ENCODE measurements at regions not wholly inside any gene's neighbourhood (a gene's known extent, or its start where the extent isn't known, plus 50 kb on each side); places are given as distances from the start of the nearest gene placed in this dataset.

- H3K36me3 Mint-ChIP-seq (ENCODE audit: low read depth), result no peaks in the 10 kb centered on the region
- H3K27me3 Mint-ChIP-seq, result no peaks in the 10 kb centered on the region
- no peak for DNase-seq
- no peaks in the 10 kb centered on the region for H3K9me3 Mint-ChIP-seq
- ChIA-PET CTCF (no interaction called here), POLR2A (no interaction called here)
- H3K27ac Mint-ChIP-seq, result no peak overlapping the region
- no peak overlapping the region for H3K4me3 Mint-ChIP-seq
- H3K4me1 Mint-ChIP-seq, result no peaks in the 10 kb centered on the region
Measured at GRCh38 chr1:79371802-79372201, 365.3 kb upstream of the ADGRL4 start.

- Mint-ChIP-seq H3K27ac (no peak overlapping the region), H3K27me3 (no peaks in the 10 kb centered on the region), H3K9me3 (no peaks in the 10 kb centered on the region), H3K4me3 (no peak overlapping the region), H3K36me3 (ENCODE audit: low read depth) (no peaks in the 10 kb centered on the region), H3K4me1 (no peaks in the 10 kb centered on the region)
- ChIA-PET CTCF (no interaction called here), POLR2A (no interaction called here)
- DNase-seq, result no peak
Measured at GRCh38 chr1:79369091-79369490, 362.6 kb upstream of the ADGRL4 start.

GRCh38 chr1:79364896-79365295, 358.4 kb upstream of the ADGRL4 start:
- no peaks in the 10 kb centered on the region for H3K27me3 Mint-ChIP-seq
- no peak for DNase-seq
- H3K27ac Mint-ChIP-seq, result no peak overlapping the region
- H3K36me3 Mint-ChIP-seq (ENCODE audit: low read depth), result no peaks in the 10 kb centered on the region
- POLR2A ChIA-PET, result no interaction called here
- H3K4me1 Mint-ChIP-seq, result no peaks in the 10 kb centered on the region
- CTCF ChIA-PET, result no interaction called here
- H3K9me3 Mint-ChIP-seq, result no peaks in the 10 kb centered on the region
- H3K4me3 Mint-ChIP-seq, result no peak overlapping the region

GRCh38 chr1:79363430-79363829, 356.9 kb upstream of the ADGRL4 start:
- no peaks in the 10 kb centered on the region for H3K9me3 Mint-ChIP-seq
- no peaks in the 10 kb centered on the region for H3K4me1 Mint-ChIP-seq
- ChIA-PET POLR2A (no interaction called here), CTCF (no interaction called here)
- no peak overlapping the region for H3K4me3 Mint-ChIP-seq
- H3K36me3 Mint-ChIP-seq (ENCODE audit: low read depth), result no peaks in the 10 kb centered on the region
- no peaks in the 10 kb centered on the region for H3K27me3 Mint-ChIP-seq
- no peak for DNase-seq
- H3K27ac Mint-ChIP-seq, result no peak overlapping the region

- no peaks in the 10 kb centered on the region for H3K27me3 Mint-ChIP-seq
- H3K27ac Mint-ChIP-seq, result no peak overlapping the region
- no peak for DNase-seq
- ChIA-PET POLR2A (no interaction called here), CTCF (no interaction called here)
- no peaks in the 10 kb centered on the region for H3K36me3 Mint-ChIP-seq (ENCODE audit: low read depth)
- no peak overlapping the region for H3K4me3 Mint-ChIP-seq
- H3K4me1 Mint-ChIP-seq, result no peaks in the 10 kb centered on the region
- H3K9me3 Mint-ChIP-seq, result no peaks in the 10 kb centered on the region
Measured at GRCh38 chr1:79362470-79362869, 355.9 kb upstream of the ADGRL4 start.

- DNase-seq, result no peak
- ChIA-PET POLR2A (no interaction called here), CTCF (interaction anchor here (4.3 kb wide), 1 partner anchor 515 kb away, joined by 18 read pairs; no protein-coding TSS in a partner anchor)
- Mint-ChIP-seq H3K27ac (no peak overlapping the region), H3K9me3 (no peaks in the 10 kb centered on the region), H3K4me1 (no peaks in the 10 kb centered on the region), H3K4me3 (no peak overlapping the region), H3K27me3 (no peaks in the 10 kb centered on the region), H3K36me3 (ENCODE audit: low read depth) (no peaks in the 10 kb centered on the region)
Measured at GRCh38 chr1:79355090-79355489, 348.6 kb upstream of the ADGRL4 start.

- ChIA-PET CTCF (interaction anchor here (1.0 to 4.3 kb wide), 2 partner anchors 513 to 736 kb away, joined by 3 to 18 read pairs; no protein-coding TSS in a partner anchor), POLR2A (no interaction called here)
- H3K36me3 Mint-ChIP-seq (ENCODE audit: low read depth), result no peaks in the 10 kb centered on the region
- no peaks in the 10 kb centered on the region for H3K9me3 Mint-ChIP-seq
- no peak overlapping the region for H3K27ac Mint-ChIP-seq
- H3K4me3 Mint-ChIP-seq, result no peak overlapping the region
- no peak for DNase-seq
- no peaks in the 10 kb centered on the region for H3K27me3 Mint-ChIP-seq
- H3K4me1 Mint-ChIP-seq, result no peaks in the 10 kb centered on the region
Measured at GRCh38 chr1:79353224-79353623, 346.7 kb upstream of the ADGRL4 start.

- Mint-ChIP-seq H3K27ac (no peak overlapping the region), H3K4me1 (no peaks in the 10 kb centered on the region), H3K36me3 (ENCODE audit: low read depth) (no peaks in the 10 kb centered on the region), H3K9me3 (peaks cover 2% of the 10 kb centered on the region), H3K27me3 (no peaks in the 10 kb centered on the region), H3K4me3 (no peak overlapping the region)
- ChIA-PET POLR2A (no interaction called here), CTCF (no interaction called here)
- no peak for DNase-seq
Measured at GRCh38 chr1:79326875-79327274, 320.3 kb upstream of the ADGRL4 start.

- Mint-ChIP-seq H3K36me3 (ENCODE audit: low read depth) (no peaks in the 10 kb centered on the region), H3K27me3 (no peaks in the 10 kb centered on the region), H3K4me1 (no peaks in the 10 kb centered on the region), H3K9me3 (peaks cover 2% of the 10 kb centered on the region), H3K27ac (no peak overlapping the region), H3K4me3 (no peak overlapping the region)
- no peak for DNase-seq
- CTCF ChIA-PET, result no interaction called here
- POLR2A ChIA-PET, result no interaction called here
Measured at GRCh38 chr1:79325705-79326104, 319.2 kb upstream of the ADGRL4 start.

- no peak overlapping the region for H3K4me3 Mint-ChIP-seq
- peaks cover 2% of the 10 kb centered on the region for H3K9me3 Mint-ChIP-seq
- no peak overlapping the region for H3K27ac Mint-ChIP-seq
- DNase-seq, result no peak
- no peaks in the 10 kb centered on the region for H3K4me1 Mint-ChIP-seq
- no peaks in the 10 kb centered on the region for H3K36me3 Mint-ChIP-seq (ENCODE audit: low read depth)
- ChIA-PET CTCF (no interaction called here), POLR2A (no interaction called here)
- H3K27me3 Mint-ChIP-seq, result no peaks in the 10 kb centered on the region
Measured at GRCh38 chr1:79325126-79325525, 318.6 kb upstream of the ADGRL4 start.

- H3K36me3 Mint-ChIP-seq (ENCODE audit: low read depth), result no peaks in the 10 kb centered on the region
- ChIA-PET POLR2A (no interaction called here), CTCF (no interaction called here)
- H3K27ac Mint-ChIP-seq, result no peak overlapping the region
- H3K27me3 Mint-ChIP-seq, result no peaks in the 10 kb centered on the region
- H3K4me3 Mint-ChIP-seq, result no peak overlapping the region
- H3K4me1 Mint-ChIP-seq, result no peaks in the 10 kb centered on the region
- peaks cover 2% of the 10 kb centered on the region for H3K9me3 Mint-ChIP-seq
- DNase-seq, result no peak
Measured at GRCh38 chr1:79323239-79324025, 316.9 kb upstream of the ADGRL4 start.

- Mint-ChIP-seq H3K4me1 (no peaks in the 10 kb centered on the region), H3K4me3 (no peak overlapping the region), H3K27me3 (no peaks in the 10 kb centered on the region), H3K9me3 (peaks cover 2% of the 10 kb centered on the region), H3K36me3 (ENCODE audit: low read depth) (no peaks in the 10 kb centered on the region), H3K27ac (no peak overlapping the region)
- ChIA-PET CTCF (no interaction called here), POLR2A (no interaction called here)
- DNase-seq, result no peak
Measured at GRCh38 chr1:79322511-79323027, 316.0 kb upstream of the ADGRL4 start.

- Mint-ChIP-seq H3K36me3 (ENCODE audit: low read depth) (no peaks in the 10 kb centered on the region), H3K27me3 (no peaks in the 10 kb centered on the region), H3K4me1 (no peaks in the 10 kb centered on the region), H3K9me3 (no peaks in the 10 kb centered on the region), H3K27ac (no peak overlapping the region), H3K4me3 (no peak overlapping the region)
- ChIA-PET POLR2A (no interaction called here), CTCF (no interaction called here)
- DNase-seq, result no peak
Measured at GRCh38 chr1:79312438-79312837, 305.9 kb upstream of the ADGRL4 start.

- H3K9me3 Mint-ChIP-seq, result no peaks in the 10 kb centered on the region
- no peaks in the 10 kb centered on the region for H3K27me3 Mint-ChIP-seq
- DNase-seq, result no peak
- ChIA-PET CTCF (no interaction called here), POLR2A (no interaction called here)
- H3K4me3 Mint-ChIP-seq, result no peak overlapping the region
- no peaks in the 10 kb centered on the region for H3K4me1 Mint-ChIP-seq
- H3K27ac Mint-ChIP-seq, result no peak overlapping the region
- H3K36me3 Mint-ChIP-seq (ENCODE audit: low read depth), result no peaks in the 10 kb centered on the region
Measured at GRCh38 chr1:79310609-79311008, 304.1 kb upstream of the ADGRL4 start.
